Vagina (tissue), 2 donors: ENCODE measurements at regions not wholly inside any gene's neighbourhood (a gene's known extent, or its start where the extent isn't known, plus 50 kb on each side); places are given as distances from the start of the nearest gene placed in this dataset.

Source experiments
- DNase-seq, 2 donors: peaks; one replicate each; pipeline ENCODE4 v3.0.0-alpha.2; 2017; ENCODE audit errors: extremely low spot score in 2 of 2
- H3K27ac ChIP-seq: fragments of 200-600 bp; sonication (generic); one replicate; pipeline ENCODE4 v1.5.1; 2019
- H3K27me3 ChIP-seq: fragments of 200-600 bp; sonication (generic); one replicate; pipeline ENCODE4 v1.5.1; 2019
- H3K36me3 ChIP-seq, 2 donors: fragments of 200-600 bp; sonication (generic); one replicate each; pipeline ENCODE4 v1.5.1; 2017 to 2019
- H3K4me1 ChIP-seq: fragments of 200-600 bp; sonication (generic); one replicate; pipeline ENCODE4 v1.5.1; 2019
- H3K4me3 ChIP-seq, 2 donors: fragments of 200-600 bp; sonication (generic); 1 replicate in 1 of 2; 2 replicates in 1 of 2; pipeline ENCODE4 v1.5.1; 2016 to 2019
- H3K9me3 ChIP-seq: fragments of 200-600 bp; sonication (generic); one replicate; pipeline ENCODE4 v1.5.1; 2019
- POLR2A ChIP-seq, 2 donors: fragments of 450-650 bp; IDR thresholded peaks; one replicate each; pipeline ENCODE4 v1.6.1; 2017; ENCODE audit warnings: antibody characterized with exemption in 2 of 2, mild to moderate bottlenecking in 2 of 2, moderate library complexity in 2 of 2
- POLR2AphosphoS5 ChIP-seq, 2 donors: sonication (generic); formaldehyde crosslinking; IDR thresholded peaks; one replicate each; pipeline ENCODE4 v1.9.0; 2017; ENCODE audit warnings: antibody characterized with exemption in 2 of 2, mild to moderate bottlenecking in 2 of 2, low read depth in 1 of 2; ENCODE audit not compliant: insufficient read depth in 1 of 2
- intact Hi-C: fragments of 100-400 bp; cut with DNase I; formaldehyde crosslinking; loops from one replicate; pipeline ENCODE4 v1.15.1; 2023
- TF ChIP-seq, protein P1 (sequence below), 3 experiments: fragments of 450-650 bp in 2 of 3; fragments of 200-600 bp in 1 of 3; sonication (generic) in 1 of 3; IDR thresholded peaks; one replicate each; pipeline ENCODE4 v1.5.1; 2017 to 2019; ENCODE audit warnings: antibody characterized with exemption in 3 of 3, mild to moderate bottlenecking in 2 of 3, moderate library complexity in 2 of 3

DNA sequence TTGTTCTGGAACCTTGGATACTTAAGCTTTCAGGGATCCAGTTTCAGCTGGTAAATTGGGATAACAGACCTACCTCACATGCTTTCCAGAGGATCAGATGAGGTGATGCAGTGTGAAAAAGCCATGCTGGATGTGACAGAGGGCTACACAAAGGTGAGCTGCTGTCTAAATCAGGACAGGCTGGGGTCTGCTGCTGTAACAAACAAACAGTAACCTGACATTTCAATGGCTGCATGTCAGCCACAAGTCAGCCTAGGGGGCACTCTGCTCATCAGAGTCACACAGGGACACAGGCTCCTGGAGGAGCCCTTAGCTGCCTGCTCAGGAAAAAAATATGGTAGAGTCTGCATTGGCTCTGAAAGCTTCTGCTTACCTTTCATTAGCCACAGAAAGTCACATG lies 66.7 kb upstream of the EGFLAM start:
- Histone ChIP-seq H3K4me3 (no peak overlapping the region), H3K27ac (no peak overlapping the region), H3K27me3 (no peaks in the 10 kb centered on the region), H3K9me3 (no peaks in the 10 kb centered on the region), H3K4me1 (no peaks in the 10 kb centered on the region), H3K36me3 (no peaks in the 10 kb centered on the region)
- intact Hi-C loops: loop anchor here (5.0 to 10.0 kb wide), 2 partner anchors 354 to 777 kb away; no protein-coding TSS in a partner anchor
- no peak for DNase-seq
- TF ChIP-seq, protein P1, sequence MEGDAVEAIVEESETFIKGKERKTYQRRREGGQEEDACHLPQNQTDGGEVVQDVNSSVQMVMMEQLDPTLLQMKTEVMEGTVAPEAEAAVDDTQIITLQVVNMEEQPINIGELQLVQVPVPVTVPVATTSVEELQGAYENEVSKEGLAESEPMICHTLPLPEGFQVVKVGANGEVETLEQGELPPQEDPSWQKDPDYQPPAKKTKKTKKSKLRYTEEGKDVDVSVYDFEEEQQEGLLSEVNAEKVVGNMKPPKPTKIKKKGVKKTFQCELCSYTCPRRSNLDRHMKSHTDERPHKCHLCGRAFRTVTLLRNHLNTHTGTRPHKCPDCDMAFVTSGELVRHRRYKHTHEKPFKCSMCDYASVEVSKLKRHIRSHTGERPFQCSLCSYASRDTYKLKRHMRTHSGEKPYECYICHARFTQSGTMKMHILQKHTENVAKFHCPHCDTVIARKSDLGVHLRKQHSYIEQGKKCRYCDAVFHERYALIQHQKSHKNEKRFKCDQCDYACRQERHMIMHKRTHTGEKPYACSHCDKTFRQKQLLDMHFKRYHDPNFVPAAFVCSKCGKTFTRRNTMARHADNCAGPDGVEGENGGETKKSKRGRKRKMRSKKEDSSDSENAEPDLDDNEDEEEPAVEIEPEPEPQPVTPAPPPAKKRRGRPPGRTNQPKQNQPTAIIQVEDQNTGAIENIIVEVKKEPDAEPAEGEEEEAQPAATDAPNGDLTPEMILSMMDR (IDR thresholded peaks at IDR 0.05): no peak
- TF ChIP-seq POLR2AphosphoS5 (IDR thresholded peaks at IDR 0.05; ENCODE audit: insufficient read depth in 1 of 2, low read depth in 1 of 2) (no peak), POLR2A (IDR thresholded peaks at IDR 0.05) (no peak)

DNA sequence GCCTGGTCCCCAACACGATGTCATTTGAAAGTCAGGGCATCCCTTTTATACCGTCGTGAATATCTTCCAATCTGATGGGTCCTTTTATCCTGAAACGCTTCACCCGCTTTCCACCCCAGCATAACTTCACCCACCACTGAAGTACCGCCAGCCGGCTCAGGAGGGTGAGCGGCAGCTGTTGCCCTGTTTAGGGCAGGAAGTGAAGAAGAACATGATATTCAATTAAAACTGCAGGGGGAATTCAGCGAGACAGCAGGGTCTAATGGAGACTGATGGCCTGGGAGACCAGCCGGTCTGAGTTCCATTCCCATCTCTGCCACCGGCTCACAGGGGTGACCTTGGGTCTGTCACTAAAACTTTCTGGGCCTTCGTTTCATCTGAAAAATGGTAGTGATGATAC lies 68.2 kb upstream of the EGFLAM start:
- DNase-seq: no peak
- H3K36me3 ChIP-seq: no peaks in the 10 kb centered on the region
- TF ChIP-seq, protein P1 (IDR thresholded peaks at IDR 0.05): no peak
- TF ChIP-seq POLR2AphosphoS5 (IDR thresholded peaks at IDR 0.05; ENCODE audit: insufficient read depth in 1 of 2, low read depth in 1 of 2) (no peak), POLR2A (IDR thresholded peaks at IDR 0.05) (no peak)
- H3K27ac ChIP-seq: no peak overlapping the region
- intact Hi-C loops: loop anchor here (5.0 to 10.0 kb wide), 2 partner anchors 353 to 775 kb away; no protein-coding TSS in a partner anchor
- H3K4me1 ChIP-seq: no peaks in the 10 kb centered on the region
- no peaks in the 10 kb centered on the region for H3K27me3 ChIP-seq
- no peak overlapping the region for H3K4me3 ChIP-seq
- no peaks in the 10 kb centered on the region for H3K9me3 ChIP-seq

DNA sequence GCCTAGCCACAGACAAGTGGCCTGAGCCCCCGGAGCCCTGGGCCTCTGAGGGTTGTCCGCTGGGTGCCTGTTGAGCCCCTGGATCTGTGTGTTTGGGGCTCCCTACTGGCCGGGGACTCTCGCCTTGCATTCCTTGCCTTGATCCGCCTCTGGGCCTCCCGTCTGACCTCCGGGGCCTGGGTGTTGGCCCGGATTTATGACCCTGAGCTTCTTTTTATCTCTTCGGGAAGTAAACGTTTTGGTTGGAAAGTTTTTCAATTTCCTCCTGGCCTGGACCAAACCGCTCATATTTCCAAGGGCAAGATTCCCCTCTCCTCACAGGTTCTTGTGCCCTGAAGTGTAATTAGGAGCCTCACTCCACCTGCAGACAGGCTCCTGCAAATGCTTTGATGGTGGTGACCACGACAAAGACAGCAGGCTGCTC lies 69.3 kb upstream of the EGFLAM start:
- TF ChIP-seq, protein P1 (IDR thresholded peaks at IDR 0.05): no peak
- TF ChIP-seq POLR2AphosphoS5 (IDR thresholded peaks at IDR 0.05; ENCODE audit: insufficient read depth in 1 of 2, low read depth in 1 of 2) (no peak), POLR2A (IDR thresholded peaks at IDR 0.05) (no peak)
- Histone ChIP-seq H3K36me3 (no peaks in the 10 kb centered on the region), H3K4me1 (no peaks in the 10 kb centered on the region), H3K27ac (no peak overlapping the region), H3K9me3 (no peaks in the 10 kb centered on the region), H3K27me3 (no peaks in the 10 kb centered on the region), H3K4me3 (no peak overlapping the region)
- no peak for DNase-seq
- intact Hi-C loops: no loop called here

DNA sequence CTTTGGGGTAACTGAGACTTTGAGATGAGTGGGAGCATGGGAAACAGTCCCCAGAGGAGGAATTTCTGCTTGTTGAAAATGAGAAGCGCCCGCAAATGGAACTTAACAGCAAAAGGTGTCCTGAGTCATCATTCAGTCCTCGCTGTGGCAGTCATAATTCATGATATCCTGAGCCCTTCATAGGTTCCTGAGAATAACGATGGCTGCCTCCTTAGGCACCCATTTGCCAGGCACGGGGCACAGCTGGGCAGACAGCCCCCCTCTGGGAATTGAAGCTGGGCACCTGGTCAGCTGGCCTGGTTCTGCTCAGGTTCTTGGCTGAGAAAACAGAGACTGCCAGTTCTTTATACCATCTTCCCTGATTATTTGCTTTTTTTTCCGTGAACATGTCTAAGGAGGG lies 69.8 kb upstream of the EGFLAM start:
- H3K36me3 ChIP-seq: no peaks in the 10 kb centered on the region
- no peak overlapping the region for H3K4me3 ChIP-seq
- TF ChIP-seq POLR2AphosphoS5 (IDR thresholded peaks at IDR 0.05; ENCODE audit: insufficient read depth in 1 of 2, low read depth in 1 of 2) (no peak), POLR2A (IDR thresholded peaks at IDR 0.05) (no peak)
- TF ChIP-seq, protein P1 (IDR thresholded peaks at IDR 0.05): no peak
- intact Hi-C loops: no loop called here
- no peaks in the 10 kb centered on the region for H3K4me1 ChIP-seq
- no peaks in the 10 kb centered on the region for H3K27me3 ChIP-seq
- no peak for DNase-seq
- H3K9me3 ChIP-seq: no peaks in the 10 kb centered on the region
- H3K27ac ChIP-seq: no peak overlapping the region

DNA sequence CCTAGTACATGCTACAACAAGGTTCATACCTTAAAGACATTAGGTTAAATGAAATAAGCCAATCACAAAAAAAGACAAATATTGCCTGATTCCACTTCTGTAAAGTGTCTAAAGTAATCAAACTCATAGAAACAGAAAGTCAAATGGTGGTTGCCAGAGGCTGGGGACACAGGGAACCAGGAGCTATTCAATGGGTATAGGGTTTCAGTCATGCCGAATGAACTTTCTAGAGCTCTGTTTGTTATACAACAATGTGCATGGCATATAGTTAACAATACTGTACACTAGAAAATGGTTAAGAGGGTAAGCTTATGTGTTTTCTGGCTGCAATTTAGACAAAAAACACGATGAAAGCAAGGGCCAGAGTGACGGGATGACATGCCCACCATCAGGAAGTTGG lies 70.8 kb upstream of the EGFLAM start:
- no peak for DNase-seq
- Histone ChIP-seq H3K27me3 (no peaks in the 10 kb centered on the region), H3K9me3 (no peaks in the 10 kb centered on the region), H3K4me3 (no peak overlapping the region), H3K4me1 (no peaks in the 10 kb centered on the region), H3K36me3 (no peaks in the 10 kb centered on the region), H3K27ac (no peak overlapping the region)
- TF ChIP-seq, protein P1 (IDR thresholded peaks at IDR 0.05): no peak
- no peak for TF ChIP-seq POLR2A (IDR thresholded peaks at IDR 0.05)
- intact Hi-C loops: no loop called here
